Caco-2 (cell line): ENCODE measurements at regions not wholly inside any gene's neighbourhood (a gene's known extent, or its start where the extent isn't known, plus 50 kb on each side); places are given as distances from the start of the nearest gene placed in this dataset.

Experiments used
- BruUV-seq: library from RNA; stranded (reverse); fragments of 400-500 nt; replicated peaks from 2 replicates; lab custom pipeline; 2021; lab: Mats Ljungman, UMichigan
- CTCF ChIA-PET: fragments of 300-600 bp; sonication (Branson Sonifier 250); formaldehyde crosslinking; loops from one replicate; lab custom pipeline; 2022; ENCODE audit warnings: antibody characterized with exemption; lab: Charles Lee
- POLR2A ChIA-PET: fragments of 300-600 bp; sonication (Branson Sonifier 250); formaldehyde crosslinking; loops from one replicate; lab custom pipeline; 2022; ENCODE audit warnings: antibody characterized with exemption; lab: Charles Lee
- DNase-seq, 2 experiments: peaks; one replicate each; pipeline versions ENCODE4 v3.0.0 to v3.0.0-alpha.2; 2020 to 2022
- H3K27me3 ChIP-seq: replicated peaks from 2 replicates; pipeline ENCODE4 v1.6.0; 2011; ENCODE audit warnings: low read length; ENCODE audit not compliant: control insufficient read depth, insufficient read depth
- H3K36me3 ChIP-seq: 2 replicates; pipeline ENCODE4 v1.5.1; 2011; ENCODE audit warnings: low read length; ENCODE audit not compliant: control insufficient read depth, insufficient read depth
- H3K4me1 ChIP-seq: fragments of 250-450 bp; sonication (Bioruptor Pico); 2 replicates; pipeline ENCODE4 v1.5.1; 2020; ENCODE audit warnings: mild to moderate bottlenecking
- H3K4me3 ChIP-seq: 2 replicates; pipeline ENCODE4 v1.5.1; 2011; ENCODE audit warnings: low read depth, mild to moderate bottlenecking, control low read depth, low read length
- H3K9me3 ChIP-seq: fragments of 250-450 bp; sonication (Bioruptor Pico); 2 replicates; pipeline ENCODE4 v1.5.1; 2020; ENCODE audit warnings: mild to moderate bottlenecking, moderate library complexity
- H3K27ac Mint-ChIP-seq: one replicate; pipeline ENCODE4 v1.8.0; 2022; ENCODE audit warnings: mixed read lengths; ENCODE audit not compliant: unreplicated experiment
- H3K27me3 Mint-ChIP-seq: one replicate; pipeline ENCODE4 v1.8.0; 2022; ENCODE audit warnings: mixed read lengths; ENCODE audit not compliant: insufficient read depth, unreplicated experiment
- H3K36me3 Mint-ChIP-seq: one replicate; pipeline ENCODE4 v1.8.0; 2022; ENCODE audit warnings: mild to moderate bottlenecking, mixed read lengths; ENCODE audit not compliant: insufficient read depth, unreplicated experiment
- H3K4me1 Mint-ChIP-seq: one replicate; pipeline ENCODE4 v1.8.0; 2022; ENCODE audit warnings: low read depth, mixed read lengths; ENCODE audit not compliant: unreplicated experiment
- H3K4me3 Mint-ChIP-seq: one replicate; pipeline ENCODE4 v1.8.0; 2022; ENCODE audit warnings: mild to moderate bottlenecking, moderate library complexity, mixed read lengths; ENCODE audit not compliant: unreplicated experiment
- H3K9me3 Mint-ChIP-seq: one replicate; pipeline ENCODE4 v1.8.0; 2022; ENCODE audit warnings: mixed read lengths; ENCODE audit not compliant: unreplicated experiment
- intact Hi-C: fragments of 100-400 bp; cut with micrococcal nuclease; formaldehyde crosslinking; loops from one replicate; pipeline ENCODE4 v1.10.0; 2022; ENCODE audit not compliant: unreplicated experiment
- TF ChIP-seq, protein P1 (sequence below), 2 experiments: fragments of 200-600 bp in 1 of 2; IDR thresholded peaks; 1 replicate in 1 of 2; 2 replicates in 1 of 2; pipeline versions ENCODE4 v1.5.1 to v1.8.0; 2011 to 2022; ENCODE audit warnings: antibody characterized with exemption in 1 of 2, control low read depth in 1 of 2, inconsistent platforms in 1 of 2, low read depth in 1 of 2, low read length in 1 of 2, mild to moderate bottlenecking in 1 of 2, moderate library complexity in 1 of 2; ENCODE audit not compliant: insufficient read depth in 1 of 2, severe bottlenecking in 1 of 2, unreplicated experiment in 1 of 2

GRCh38 chr2:181376442-181376841 lies 80.7 kb upstream of the ITGA4 start:
- Mint-ChIP-seq H3K36me3 (no peaks in the 10 kb centered on the region), H3K4me1 (no peaks in the 10 kb centered on the region), H3K4me3 (no peak overlapping the region), H3K27me3 (no peaks in the 10 kb centered on the region), H3K9me3 (no peaks in the 10 kb centered on the region), H3K27ac (no peak overlapping the region)
- intact Hi-C loops, result no loop called here
- ChIA-PET POLR2A (no interaction called here), CTCF (no interaction called here)
- Histone ChIP-seq H3K36me3 (no peaks in the 10 kb centered on the region), H3K4me1 (no peaks in the 10 kb centered on the region), H3K9me3 (no peaks in the 10 kb centered on the region), H3K4me3 (no peak overlapping the region), H3K27me3 (no peaks in the 10 kb centered on the region)
- TF ChIP-seq, protein P1, sequence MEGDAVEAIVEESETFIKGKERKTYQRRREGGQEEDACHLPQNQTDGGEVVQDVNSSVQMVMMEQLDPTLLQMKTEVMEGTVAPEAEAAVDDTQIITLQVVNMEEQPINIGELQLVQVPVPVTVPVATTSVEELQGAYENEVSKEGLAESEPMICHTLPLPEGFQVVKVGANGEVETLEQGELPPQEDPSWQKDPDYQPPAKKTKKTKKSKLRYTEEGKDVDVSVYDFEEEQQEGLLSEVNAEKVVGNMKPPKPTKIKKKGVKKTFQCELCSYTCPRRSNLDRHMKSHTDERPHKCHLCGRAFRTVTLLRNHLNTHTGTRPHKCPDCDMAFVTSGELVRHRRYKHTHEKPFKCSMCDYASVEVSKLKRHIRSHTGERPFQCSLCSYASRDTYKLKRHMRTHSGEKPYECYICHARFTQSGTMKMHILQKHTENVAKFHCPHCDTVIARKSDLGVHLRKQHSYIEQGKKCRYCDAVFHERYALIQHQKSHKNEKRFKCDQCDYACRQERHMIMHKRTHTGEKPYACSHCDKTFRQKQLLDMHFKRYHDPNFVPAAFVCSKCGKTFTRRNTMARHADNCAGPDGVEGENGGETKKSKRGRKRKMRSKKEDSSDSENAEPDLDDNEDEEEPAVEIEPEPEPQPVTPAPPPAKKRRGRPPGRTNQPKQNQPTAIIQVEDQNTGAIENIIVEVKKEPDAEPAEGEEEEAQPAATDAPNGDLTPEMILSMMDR (IDR thresholded peaks at IDR 0.05; ENCODE audit: insufficient read depth in 1 of 2, low read depth in 1 of 2, low read length in 1 of 2, severe bottlenecking in 1 of 2, unreplicated experiment in 1 of 2), result no peak
- no peak for DNase-seq
- BruUV-seq, result no TSS peak

GRCh38 chr2:181376999-181377398 lies 80.2 kb upstream of the ITGA4 start:
- ChIA-PET POLR2A (no interaction called here), CTCF (no interaction called here)
- intact Hi-C loops, result no loop called here
- Histone ChIP-seq H3K4me1 (no peaks in the 10 kb centered on the region), H3K9me3 (no peaks in the 10 kb centered on the region), H3K4me3 (no peak overlapping the region), H3K36me3 (no peaks in the 10 kb centered on the region), H3K27me3 (no peaks in the 10 kb centered on the region)
- Mint-ChIP-seq H3K9me3 (no peaks in the 10 kb centered on the region), H3K27me3 (no peaks in the 10 kb centered on the region), H3K27ac (no peak overlapping the region), H3K4me1 (no peaks in the 10 kb centered on the region), H3K4me3 (no peak overlapping the region), H3K36me3 (no peaks in the 10 kb centered on the region)
- DNase-seq, result no peak
- TF ChIP-seq, protein P1 (IDR thresholded peaks at IDR 0.05; ENCODE audit: insufficient read depth in 1 of 2, low read depth in 1 of 2, low read length in 1 of 2, severe bottlenecking in 1 of 2, unreplicated experiment in 1 of 2), result no peak
- BruUV-seq, result no TSS peak

DNA sequence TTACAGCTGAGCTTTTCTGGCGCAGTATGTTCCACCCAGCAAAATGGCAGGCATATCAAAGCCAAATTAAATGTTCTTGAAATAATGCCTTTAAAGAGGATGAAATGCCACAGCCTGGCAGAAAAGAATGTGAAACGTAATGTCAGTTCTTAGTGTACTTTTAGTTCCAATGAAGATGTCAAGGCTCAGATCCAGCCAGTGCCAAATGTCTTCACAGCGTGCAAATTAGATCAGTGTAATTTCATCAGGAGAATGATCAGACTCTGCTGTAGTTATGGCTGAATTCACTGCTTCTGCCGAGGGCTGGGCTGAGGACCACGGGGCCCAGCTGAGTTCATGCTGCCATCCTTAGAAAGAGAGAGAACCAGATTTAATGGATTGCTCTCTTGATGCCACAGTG lies 78.7 kb upstream of the ITGA4 start:
- H3K4me3 Mint-ChIP-seq, result no peak overlapping the region
- no TSS peak for BruUV-seq
- no peak overlapping the region for H3K27ac Mint-ChIP-seq
- no peaks in the 10 kb centered on the region for H3K27me3 ChIP-seq
- no peaks in the 10 kb centered on the region for H3K36me3 Mint-ChIP-seq
- H3K4me3 ChIP-seq, result no peak overlapping the region
- no peaks in the 10 kb centered on the region for H3K9me3 Mint-ChIP-seq
- ChIA-PET CTCF (no interaction called here), POLR2A (no interaction called here)
- DNase-seq, result no peak
- intact Hi-C loops, result no loop called here
- no peaks in the 10 kb centered on the region for H3K4me1 Mint-ChIP-seq
- no peaks in the 10 kb centered on the region for H3K9me3 ChIP-seq
- TF ChIP-seq, protein P1 (IDR thresholded peaks at IDR 0.05; ENCODE audit: insufficient read depth in 1 of 2, low read depth in 1 of 2, low read length in 1 of 2, severe bottlenecking in 1 of 2, unreplicated experiment in 1 of 2), result no peak
- H3K4me1 ChIP-seq, result no peaks in the 10 kb centered on the region
- H3K27me3 Mint-ChIP-seq, result no peaks in the 10 kb centered on the region
- H3K36me3 ChIP-seq, result no peaks in the 10 kb centered on the region
